Esophagus (tissue), 2 donors: ENCODE measurements at regions not wholly inside any gene's neighbourhood (a gene's known extent, or its start where the extent isn't known, plus 50 kb on each side); places are given as distances from the start of the nearest gene placed in this dataset.

Experiments
- H3K27ac ChIP-seq, 2 donors: one replicate each; pipeline ENCODE4 v1.5.1; 2013; ENCODE audit warnings: low read depth in 2 of 2, mild to moderate bottlenecking in 2 of 2, inconsistent platforms in 1 of 2, low read length in 1 of 2, moderate library complexity in 1 of 2
- H3K27me3 ChIP-seq, 2 donors: one replicate each; pipeline ENCODE4 v1.6.1; 2013; ENCODE audit warnings: low read length in 2 of 2, control low read depth in 1 of 2, mild to moderate bottlenecking in 1 of 2; ENCODE audit not compliant: insufficient read depth in 2 of 2, control insufficient read depth in 1 of 2
- H3K36me3 ChIP-seq, 2 donors: one replicate each; pipeline ENCODE4 v1.6.1; 2013; ENCODE audit warnings: low read length in 1 of 2; ENCODE audit not compliant: control insufficient read depth in 2 of 2, insufficient read depth in 2 of 2
- H3K4me1 ChIP-seq, 2 donors: one replicate each; pipeline ENCODE4 v1.6.1; 2013; ENCODE audit warnings: low read length in 1 of 2; ENCODE audit not compliant: control insufficient read depth in 2 of 2, insufficient read depth in 2 of 2
- H3K4me3 ChIP-seq, 2 donors: one replicate each; pipeline ENCODE4 v1.5.1; 2013; ENCODE audit warnings: low read length in 2 of 2, mild to moderate bottlenecking in 2 of 2, low read depth in 1 of 2, moderate library complexity in 1 of 2
- H3K9me3 ChIP-seq, 2 donors: one replicate each; pipeline ENCODE4 v1.6.1; 2013; ENCODE audit warnings: mild to moderate bottlenecking in 2 of 2, low read depth in 1 of 2, low read length in 1 of 2, moderate library complexity in 1 of 2; ENCODE audit not compliant: control insufficient read depth in 2 of 2, insufficient read depth in 1 of 2
- WGBS, 2 donors: extraction: QIAGEN DNeasy Blood & Tissue Kit; methylation state at CpG; one replicate each; pipeline ENCODE4 v1.1.7; 2013; 5-methylcytosine and 5-hydroxymethylcytosine counted together
- donor health status: healthy with polysubstance abuse.
- donor health status: Bipolar disorder and iron deficiency.

- H3K4me1 ChIP-seq, result peaks cover 0 to 2% of the 10 kb centered on the region in 2 donors
- no peaks in the 10 kb centered on the region for H3K9me3 ChIP-seq
- 58 to 67% methylated on average over 5 of the region's 5 CpGs for WGBS, 2 donors
- no peak overlapping the region for H3K27ac ChIP-seq
- H3K27me3 ChIP-seq, result no peaks in the 10 kb centered on the region
- no peaks in the 10 kb centered on the region for H3K36me3 ChIP-seq
- no peak overlapping the region for H3K4me3 ChIP-seq
Measured at GRCh38 chr10:2944788-2945187, 122.6 kb upstream of the PFKP start.

GRCh38 chr10:2943932-2944614 is 123.3 kb upstream of the PFKP start:
- no peaks in the 10 kb centered on the region for H3K4me1 ChIP-seq
- H3K27me3 ChIP-seq, result no peaks in the 10 kb centered on the region
- H3K36me3 ChIP-seq, result no peaks in the 10 kb centered on the region
- H3K27ac ChIP-seq, result no peak overlapping the region
- no peaks in the 10 kb centered on the region for H3K9me3 ChIP-seq
- H3K4me3 ChIP-seq, result no peak overlapping the region
- 79 to 83% methylated on average over 7 of the region's 7 CpGs for WGBS, 2 donors

GRCh38 chr10:2942938-2943337 is 124.4 kb upstream of the PFKP start:
- Histone ChIP-seq H3K27ac (no peak overlapping the region), H3K4me1 (no peaks in the 10 kb centered on the region), H3K9me3 (no peaks in the 10 kb centered on the region), H3K36me3 (no peaks in the 10 kb centered on the region), H3K4me3 (no peak overlapping the region), H3K27me3 (no peaks in the 10 kb centered on the region)
- 31 to 47% methylated on average over 3 of the region's 3 CpGs for WGBS, 2 donors

GRCh38 chr10:2938869-2939268 is 128.5 kb upstream of the PFKP start:
- 67 to 79% methylated on average over 3 of the region's 3 CpGs for WGBS, 2 donors
- Histone ChIP-seq H3K36me3 (no peaks in the 10 kb centered on the region), H3K4me1 (no peaks in the 10 kb centered on the region), H3K27ac (no peak overlapping the region), H3K4me3 (no peak overlapping the region), H3K27me3 (peaks cover 0 to 3% of the 10 kb centered on the region in 2 donors), H3K9me3 (no peaks in the 10 kb centered on the region)

GRCh38 chr10:2936816-2937215 is 130.5 kb upstream of the PFKP start:
- Histone ChIP-seq H3K4me3 (no peak overlapping the region), H3K27ac (no peak overlapping the region), H3K27me3 (peaks cover 0 to 3% of the 10 kb centered on the region in 2 donors), H3K4me1 (no peaks in the 10 kb centered on the region), H3K36me3 (no peaks in the 10 kb centered on the region), H3K9me3 (no peaks in the 10 kb centered on the region)
- 22 to 25% methylated on average over 6 of the region's 6 CpGs for WGBS, 2 donors

GRCh38 chr10:2935647-2936386 is 131.5 kb upstream of the PFKP start:
- Histone ChIP-seq H3K4me3 (no peak overlapping the region), H3K36me3 (no peaks in the 10 kb centered on the region), H3K27me3 (peaks cover 0 to 3% of the 10 kb centered on the region in 2 donors), H3K4me1 (no peaks in the 10 kb centered on the region), H3K27ac (no peak overlapping the region), H3K9me3 (no peaks in the 10 kb centered on the region)
- WGBS, 2 donors, result 83 to 84% methylated on average over 39 of the region's 39 CpGs

GRCh38 chr10:2933924-2934323 is 133.4 kb upstream of the PFKP start:
- 75 to 82% methylated on average over 7 of the region's 7 CpGs for WGBS, 2 donors

GRCh38 chr10:2933519-2933918 is 133.8 kb upstream of the PFKP start:
- Histone ChIP-seq H3K9me3 (no peaks in the 10 kb centered on the region), H3K27ac (no peak overlapping the region), H3K4me3 (no peak overlapping the region), H3K27me3 (peaks cover 0 to 3% of the 10 kb centered on the region in 2 donors), H3K4me1 (no peaks in the 10 kb centered on the region), H3K36me3 (no peaks in the 10 kb centered on the region)
- 47 to 54% methylated on average over 3 of the region's 3 CpGs for WGBS, 2 donors

More at GRCh38 chr10:2933924-2934323, 133.4 kb upstream of the PFKP start:
- H3K4me3 ChIP-seq, result no peak overlapping the region
- peaks cover 0 to 3% of the 10 kb centered on the region in 2 donors for H3K27me3 ChIP-seq
- H3K9me3 ChIP-seq, result no peaks in the 10 kb centered on the region
- no peaks in the 10 kb centered on the region for H3K36me3 ChIP-seq
- no peak overlapping the region for H3K27ac ChIP-seq
- H3K4me1 ChIP-seq, result no peaks in the 10 kb centered on the region

- Histone ChIP-seq H3K27me3 (peaks cover 0 to 3% of the 10 kb centered on the region in 2 donors), H3K36me3 (no peaks in the 10 kb centered on the region), H3K4me1 (peaks cover 0 to 2% of the 10 kb centered on the region in 2 donors), H3K4me3 (no peak overlapping the region), H3K27ac (no peak overlapping the region), H3K9me3 (no peaks in the 10 kb centered on the region)
- 74 to 78% methylated on average over 10 of the region's 10 CpGs for WGBS, 2 donors
Measured at GRCh38 chr10:2933071-2933470, 134.3 kb upstream of the PFKP start.
